ENCODE measurements at regions not wholly inside any gene's neighbourhood (a gene's known extent, or its start where the extent isn't known, plus 50 kb on each side); places are given as distances from the start of the nearest gene placed in this dataset.

GRCh38 chr3:176431038-176431418 lies 766.3 kb downstream of the TBL1XR1 start:
- no peak for DNase-seq
- in situ Hi-C loops (cut with HindIII; ENCODE audit: low pct_ligation_motif_present, low pct_unique_long_range_greater_than_20kb, low sequenced_read_pairs): no loop called here

- in situ Hi-C loops (cut with HindIII; ENCODE audit: low pct_ligation_motif_present, low pct_unique_long_range_greater_than_20kb, low sequenced_read_pairs): no loop called here
- DNase-seq: peak; percentile 38
Observed at GRCh38 chr3:176430244-176431037, 766.8 kb downstream of the TBL1XR1 start.

GRCh38 chr3:176428552-176428951 lies 768.7 kb downstream of the TBL1XR1 start:
- DNase-seq: no peak
- in situ Hi-C loops (cut with HindIII; ENCODE audit: low pct_ligation_motif_present, low pct_unique_long_range_greater_than_20kb, low sequenced_read_pairs): no loop called here

GRCh38 chr3:176426371-176426770 lies 770.9 kb downstream of the TBL1XR1 start:
- in situ Hi-C loops (cut with HindIII; ENCODE audit: low pct_ligation_motif_present, low pct_unique_long_range_greater_than_20kb, low sequenced_read_pairs): no loop called here
- no peak for DNase-seq

GRCh38 chr3:176416870-176417269 lies 780.4 kb downstream of the TBL1XR1 start:
- in situ Hi-C loops (cut with HindIII; ENCODE audit: low pct_ligation_motif_present, low pct_unique_long_range_greater_than_20kb, low sequenced_read_pairs): no loop called here
- no peak for DNase-seq

GRCh38 chr3:176415661-176416295 lies 781.5 kb downstream of the TBL1XR1 start:
- in situ Hi-C loops (cut with HindIII; ENCODE audit: low pct_ligation_motif_present, low pct_unique_long_range_greater_than_20kb, low sequenced_read_pairs): no loop called here
- DNase-seq: no peak

- no peak for DNase-seq
Observed at GRCh38 chr3:176412771-176413170, 784.5 kb downstream of the TBL1XR1 start.

GRCh38 chr3:176403531-176403930 lies 793.8 kb downstream of the TBL1XR1 start:
- in situ Hi-C loops (cut with HindIII; ENCODE audit: low pct_ligation_motif_present, low pct_unique_long_range_greater_than_20kb, low sequenced_read_pairs): no loop called here
- DNase-seq: no peak

More at GRCh38 chr3:176412771-176413170, 784.5 kb downstream of the TBL1XR1 start:
- in situ Hi-C loops (cut with HindIII; ENCODE audit: low pct_ligation_motif_present, low pct_unique_long_range_greater_than_20kb, low sequenced_read_pairs): no loop called here

GRCh38 chr3:176401211-176401610 lies 796.1 kb downstream of the TBL1XR1 start:
- in situ Hi-C loops (cut with HindIII; ENCODE audit: low pct_ligation_motif_present, low pct_unique_long_range_greater_than_20kb, low sequenced_read_pairs): no loop called here

GRCh38 chr3:176399193-176399592 lies 798.1 kb downstream of the TBL1XR1 start:
- DNase-seq: no peak
- in situ Hi-C loops (cut with HindIII; ENCODE audit: low pct_ligation_motif_present, low pct_unique_long_range_greater_than_20kb, low sequenced_read_pairs): no loop called here

More at GRCh38 chr3:176401211-176401610, 796.1 kb downstream of the TBL1XR1 start:
- no peak for DNase-seq

GRCh38 chr3:176395240-176395639 lies 802.0 kb downstream of the TBL1XR1 start:
- no peak for DNase-seq
- in situ Hi-C loops (cut with HindIII; ENCODE audit: low pct_ligation_motif_present, low pct_unique_long_range_greater_than_20kb, low sequenced_read_pairs): no loop called here

GRCh38 chr3:176378789-176379188 lies 818.5 kb downstream of the TBL1XR1 start:
- in situ Hi-C loops (cut with HindIII; ENCODE audit: low pct_ligation_motif_present, low pct_unique_long_range_greater_than_20kb, low sequenced_read_pairs): no loop called here
- no peak for DNase-seq

GRCh38 chr3:176376531-176376930 lies 820.8 kb downstream of the TBL1XR1 start:
- no peak for DNase-seq
- in situ Hi-C loops (cut with HindIII; ENCODE audit: low pct_ligation_motif_present, low pct_unique_long_range_greater_than_20kb, low sequenced_read_pairs): no loop called here

GRCh38 chr3:176375519-176375918 lies 821.8 kb downstream of the TBL1XR1 start:
- in situ Hi-C loops (cut with HindIII; ENCODE audit: low pct_ligation_motif_present, low pct_unique_long_range_greater_than_20kb, low sequenced_read_pairs): no loop called here
- no peak for DNase-seq

GRCh38 chr3:176362191-176362731 lies 835.0 kb downstream of the TBL1XR1 start:
- in situ Hi-C loops (cut with HindIII; ENCODE audit: low pct_ligation_motif_present, low pct_unique_long_range_greater_than_20kb, low sequenced_read_pairs): no loop called here
- DNase-seq: no peak

GRCh38 chr3:176359211-176359610 lies 838.1 kb downstream of the TBL1XR1 start:
- in situ Hi-C loops (cut with HindIII; ENCODE audit: low pct_ligation_motif_present, low pct_unique_long_range_greater_than_20kb, low sequenced_read_pairs): no loop called here
- DNase-seq: no peak

GRCh38 chr3:176357891-176358290 lies 839.4 kb downstream of the TBL1XR1 start:
- in situ Hi-C loops (cut with HindIII; ENCODE audit: low pct_ligation_motif_present, low pct_unique_long_range_greater_than_20kb, low sequenced_read_pairs): no loop called here
- no peak for DNase-seq

- in situ Hi-C loops (cut with HindIII; ENCODE audit: low pct_ligation_motif_present, low pct_unique_long_range_greater_than_20kb, low sequenced_read_pairs): no loop called here
- DNase-seq: no peak
Observed at GRCh38 chr3:176354843-176355242, 842.4 kb downstream of the TBL1XR1 start.

- no peak for DNase-seq
- in situ Hi-C loops (cut with HindIII; ENCODE audit: low pct_ligation_motif_present, low pct_unique_long_range_greater_than_20kb, low sequenced_read_pairs): no loop called here
Observed at GRCh38 chr3:176352716-176353334, 844.5 kb downstream of the TBL1XR1 start.
